ENCODE measurements at regions not wholly inside any gene's neighbourhood (a gene's known extent, or its start where the extent isn't known, plus 50 kb on each side); places are given as distances from the start of the nearest gene placed in this dataset.

DNA sequence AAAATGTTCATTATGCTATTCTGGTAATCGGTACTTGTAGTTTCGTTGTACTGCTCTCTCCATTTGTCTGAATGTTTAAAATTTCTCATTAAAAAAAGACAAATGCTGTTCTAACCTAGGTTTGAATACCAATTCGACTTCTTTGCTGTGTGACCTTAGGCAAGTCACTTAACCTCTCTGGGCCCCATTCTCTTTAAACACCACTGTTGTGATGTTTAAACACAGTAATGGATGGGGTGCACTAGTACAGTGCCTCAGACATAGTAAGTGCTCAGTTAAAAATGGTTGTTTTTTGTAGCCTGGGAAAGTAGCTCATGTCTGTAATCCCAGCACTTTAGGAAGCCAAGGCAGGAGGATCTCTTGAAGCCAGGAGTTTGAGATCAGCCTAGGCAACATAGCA is 138.5 kb downstream of the MRPL14 start:
- no peak overlapping the region for H3K4me3 Mint-ChIP-seq (ENCODE audit: unreplicated experiment)
- CTCF ChIA-PET, result interaction anchor here (0.6 kb wide), 1 partner anchor 219 kb away, joined by 3 read pairs; the partner anchor contains the start of gene VEGFA
- H3K36me3 Mint-ChIP-seq (ENCODE audit: insufficient read depth, unreplicated experiment), result no peaks in the 10 kb centered on the region
- no peaks in the 10 kb centered on the region for H3K4me1 Mint-ChIP-seq (ENCODE audit: insufficient read depth, unreplicated experiment)
- BruUV-seq (replicated peaks), result no TSS peak
- H3K27me3 Mint-ChIP-seq (ENCODE audit: insufficient read depth, unreplicated experiment), result no peaks in the 10 kb centered on the region
- intact Hi-C loops (cut with micrococcal nuclease), result no loop called here
- no peak overlapping the region for H3K27ac Mint-ChIP-seq (ENCODE audit: low read depth, unreplicated experiment)
- TF ChIP-seq, protein P1, sequence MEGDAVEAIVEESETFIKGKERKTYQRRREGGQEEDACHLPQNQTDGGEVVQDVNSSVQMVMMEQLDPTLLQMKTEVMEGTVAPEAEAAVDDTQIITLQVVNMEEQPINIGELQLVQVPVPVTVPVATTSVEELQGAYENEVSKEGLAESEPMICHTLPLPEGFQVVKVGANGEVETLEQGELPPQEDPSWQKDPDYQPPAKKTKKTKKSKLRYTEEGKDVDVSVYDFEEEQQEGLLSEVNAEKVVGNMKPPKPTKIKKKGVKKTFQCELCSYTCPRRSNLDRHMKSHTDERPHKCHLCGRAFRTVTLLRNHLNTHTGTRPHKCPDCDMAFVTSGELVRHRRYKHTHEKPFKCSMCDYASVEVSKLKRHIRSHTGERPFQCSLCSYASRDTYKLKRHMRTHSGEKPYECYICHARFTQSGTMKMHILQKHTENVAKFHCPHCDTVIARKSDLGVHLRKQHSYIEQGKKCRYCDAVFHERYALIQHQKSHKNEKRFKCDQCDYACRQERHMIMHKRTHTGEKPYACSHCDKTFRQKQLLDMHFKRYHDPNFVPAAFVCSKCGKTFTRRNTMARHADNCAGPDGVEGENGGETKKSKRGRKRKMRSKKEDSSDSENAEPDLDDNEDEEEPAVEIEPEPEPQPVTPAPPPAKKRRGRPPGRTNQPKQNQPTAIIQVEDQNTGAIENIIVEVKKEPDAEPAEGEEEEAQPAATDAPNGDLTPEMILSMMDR (IDR thresholded peaks at IDR 0.05; ENCODE audit: unreplicated experiment), result no peak
- POLR2A ChIA-PET, result no interaction called here
- H3K9me3 Mint-ChIP-seq (ENCODE audit: unreplicated experiment), result no peaks in the 10 kb centered on the region
- no peak for DNase-seq (ENCODE audit: unreplicated experiment)

DNA sequence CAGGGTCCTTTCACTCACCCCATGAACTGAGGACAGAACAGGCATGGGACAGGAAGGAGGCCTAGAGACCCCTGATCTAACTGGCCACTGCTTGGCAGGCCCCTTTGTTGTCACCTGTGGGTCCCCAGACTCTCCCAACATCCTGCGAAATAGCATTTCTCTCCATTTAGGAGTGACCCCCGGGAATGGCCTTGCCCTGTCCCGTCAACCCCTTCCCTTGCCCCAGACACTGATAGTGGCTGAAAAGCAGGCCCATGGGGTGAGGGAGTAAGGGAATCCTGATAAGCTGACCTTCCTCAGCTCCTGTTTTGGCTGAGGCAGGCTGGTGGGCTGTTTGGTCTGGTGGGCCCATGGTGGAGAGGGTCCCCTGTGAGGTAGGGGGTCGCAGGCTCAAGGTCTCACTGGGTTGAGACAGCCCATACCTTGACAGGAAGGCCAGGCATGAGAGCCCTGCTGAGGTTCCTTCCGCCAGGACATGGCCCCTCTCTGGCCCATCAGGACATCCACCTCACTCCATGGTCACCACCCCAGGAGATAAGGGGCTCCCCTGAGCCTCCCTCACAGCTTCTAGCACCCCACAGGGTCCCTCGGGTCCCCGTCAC is 139.3 kb downstream of the MRPL14 start:
- TF ChIP-seq, protein P1 (IDR thresholded peaks at IDR 0.05; ENCODE audit: unreplicated experiment), result no peak
- BruUV-seq (replicated peaks), result no TSS peak
- DNase-seq (ENCODE audit: unreplicated experiment), result no peak
- Mint-ChIP-seq H3K27me3 (ENCODE audit: insufficient read depth, unreplicated experiment) (no peaks in the 10 kb centered on the region), H3K4me1 (ENCODE audit: insufficient read depth, unreplicated experiment) (no peaks in the 10 kb centered on the region), H3K4me3 (ENCODE audit: unreplicated experiment) (no peak overlapping the region), H3K27ac (ENCODE audit: low read depth, unreplicated experiment) (no peak overlapping the region), H3K36me3 (ENCODE audit: insufficient read depth, unreplicated experiment) (no peaks in the 10 kb centered on the region), H3K9me3 (ENCODE audit: unreplicated experiment) (no peaks in the 10 kb centered on the region)
- intact Hi-C loops (cut with micrococcal nuclease), result no loop called here
- CTCF ChIA-PET, result interaction anchor here (0.5 kb wide), 1 partner anchor 34 kb away, joined by 3 read pairs; no protein-coding TSS in a partner anchor
- POLR2A ChIA-PET, result no interaction called here

DNA sequence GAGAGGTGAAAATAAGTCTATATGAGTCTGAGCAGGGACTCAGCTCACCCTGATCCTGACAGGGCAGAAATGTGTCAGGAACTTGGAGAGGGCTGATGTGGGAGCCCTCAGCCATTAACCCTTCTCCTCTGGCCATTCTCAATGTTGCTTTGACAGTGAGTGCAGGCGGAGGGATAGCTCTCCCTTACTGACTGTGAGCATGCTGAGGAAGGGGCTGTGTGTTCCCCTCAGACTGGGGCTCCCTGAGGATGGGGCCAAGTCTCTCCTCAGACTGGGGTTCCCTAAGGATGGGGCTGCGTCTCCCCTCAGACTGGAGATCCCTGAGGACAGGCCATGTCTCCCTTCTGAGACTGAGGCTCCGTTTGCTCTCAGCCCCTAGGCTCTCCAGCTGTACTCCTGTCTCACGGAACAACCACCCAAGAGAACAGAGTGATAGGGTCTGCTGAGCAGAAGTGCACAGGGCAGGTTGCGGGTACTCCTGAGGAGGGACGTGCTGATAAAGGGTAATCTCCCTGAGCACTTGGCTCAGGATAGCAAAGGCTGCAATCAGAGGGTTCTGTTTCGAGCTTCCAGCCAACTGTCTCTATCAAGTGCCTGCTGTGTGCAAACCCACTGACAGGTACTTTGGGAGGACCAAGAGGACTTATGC is 141.0 kb downstream of the MRPL14 start:
- Mint-ChIP-seq H3K4me1 (ENCODE audit: insufficient read depth, unreplicated experiment) (no peaks in the 10 kb centered on the region), H3K27me3 (ENCODE audit: insufficient read depth, unreplicated experiment) (no peaks in the 10 kb centered on the region), H3K9me3 (ENCODE audit: unreplicated experiment) (no peaks in the 10 kb centered on the region), H3K4me3 (ENCODE audit: unreplicated experiment) (no peak overlapping the region), H3K36me3 (ENCODE audit: insufficient read depth, unreplicated experiment) (no peaks in the 10 kb centered on the region), H3K27ac (ENCODE audit: low read depth, unreplicated experiment) (no peak overlapping the region)
- DNase-seq (ENCODE audit: unreplicated experiment), result no peak
- no TSS peak for BruUV-seq (replicated peaks)
- TF ChIP-seq, protein P1 (IDR thresholded peaks at IDR 0.05; ENCODE audit: unreplicated experiment), result no peak
- ChIA-PET CTCF (no interaction called here), POLR2A (no interaction called here)
- intact Hi-C loops (cut with micrococcal nuclease), result no loop called here

DNA sequence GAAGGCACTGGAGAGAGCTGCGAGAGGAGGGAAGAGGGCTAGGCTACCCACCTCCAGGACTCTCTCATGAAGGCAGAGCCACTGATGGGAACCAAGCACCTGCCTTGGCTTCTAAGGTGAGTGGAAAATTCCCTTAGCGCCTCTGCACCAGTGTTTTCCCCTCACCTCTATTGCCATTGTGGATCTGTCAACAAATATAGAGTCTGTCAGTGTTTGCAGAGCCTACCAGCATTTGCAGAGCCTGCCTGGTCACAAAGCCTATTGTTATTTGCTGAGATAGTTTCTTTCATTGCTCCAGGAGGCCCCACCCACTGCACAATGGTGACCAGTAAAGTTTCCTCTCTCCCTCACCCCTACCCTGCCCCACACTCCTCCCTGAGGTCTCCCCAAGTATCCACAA is 141.9 kb downstream of the MRPL14 start:
- no peak overlapping the region for H3K4me3 Mint-ChIP-seq (ENCODE audit: unreplicated experiment)
- POLR2A ChIA-PET, result no interaction called here
- no peak for DNase-seq (ENCODE audit: unreplicated experiment)
- intact Hi-C loops (cut with micrococcal nuclease), result no loop called here
- no peaks in the 10 kb centered on the region for H3K27me3 Mint-ChIP-seq (ENCODE audit: insufficient read depth, unreplicated experiment)
- no TSS peak for BruUV-seq (replicated peaks)
- TF ChIP-seq, protein P1 (IDR thresholded peaks at IDR 0.05; ENCODE audit: unreplicated experiment), result no peak
- no peak overlapping the region for H3K27ac Mint-ChIP-seq (ENCODE audit: low read depth, unreplicated experiment)
- H3K9me3 Mint-ChIP-seq (ENCODE audit: unreplicated experiment), result no peaks in the 10 kb centered on the region
- no peaks in the 10 kb centered on the region for H3K36me3 Mint-ChIP-seq (ENCODE audit: insufficient read depth, unreplicated experiment)
- no peaks in the 10 kb centered on the region for H3K4me1 Mint-ChIP-seq (ENCODE audit: insufficient read depth, unreplicated experiment)
- CTCF ChIA-PET, result no interaction called here

All from MCF 10A (cell line).